ENCODE measurements at regions not wholly inside any gene's neighbourhood (a gene's known extent, or its start where the extent isn't known, plus 50 kb on each side); places are given as distances from the start of the nearest gene placed in this dataset.

- TF ChIP-seq CTCF (IDR thresholded peaks at IDR 0.05) (no peak), POLR2AphosphoS5 (IDR thresholded peaks at IDR 0.05) (no peak)
These were observed 465.5 kb downstream of the PDZRN4 start for GRCh38 chr12:41653386-41654326.
